ENCODE measurements at regions not wholly inside any gene's neighbourhood (a gene's known extent, or its start where the extent isn't known, plus 50 kb on each side); places are given as distances from the start of the nearest gene placed in this dataset.
A peak's percentile ranks its signal among the peaks of the same experiment; 100 is the strongest.

DNA sequence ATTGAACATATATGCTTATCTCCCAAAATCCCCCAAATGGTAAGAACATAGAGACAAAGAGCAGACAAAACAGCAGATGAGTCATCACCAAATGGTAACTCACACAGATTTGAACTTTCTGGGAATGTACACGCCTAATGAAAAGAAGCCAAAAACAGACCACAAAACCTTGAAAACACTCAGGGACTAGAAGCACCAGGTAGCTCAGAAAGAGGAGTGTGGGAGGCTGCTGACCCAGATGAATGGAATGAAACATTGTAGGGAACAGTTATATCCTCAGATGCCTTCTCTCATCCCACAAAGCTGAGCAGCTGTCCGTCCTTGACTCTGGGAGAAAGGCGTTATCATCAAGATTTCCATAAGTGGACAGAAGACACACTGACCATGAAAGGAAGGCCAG lies 307.0 kb upstream of the USP25 start:
- Histone ChIP-seq H2AFZ (ENCODE audit: low read depth, low read length) (no peak overlapping the region), H3K9me3 (replicated peaks; ENCODE audit: control insufficient read depth, insufficient read depth, low read depth, low read length) (no peaks in the 10 kb centered on the region), H3K4me3 (no peak overlapping the region), H3K9me1 (ENCODE audit: control insufficient read depth, insufficient read depth, low read length) (no peaks in the 10 kb centered on the region), H3K27me3 (ENCODE audit: control insufficient read depth in 2 of 2, insufficient read depth in 2 of 2, low read length in 2 of 2) (peaks cover 0 to 4% of the 10 kb centered on the region in 2 experiments; a peak in 1 of 5 replicates), H3K79me2 (ENCODE audit: control insufficient read depth, insufficient read depth, low read length) (no peaks in the 10 kb centered on the region), H3K4me2 (ENCODE audit: insufficient read depth, low read length) (no peak overlapping the region), H3K9ac (ENCODE audit: insufficient read depth in 1 of 2, low read depth in 2 of 2, low read length in 2 of 2) (no peak overlapping the region), H3K27ac (ENCODE audit: extremely low read depth, low read depth, low read length) (no peak overlapping the region), H4K20me1 (replicated peaks; ENCODE audit: control insufficient read depth, insufficient read depth, low read length) (no peaks in the 10 kb centered on the region), H3K4me1 (replicated peaks in 1 of 2; ENCODE audit: control insufficient read depth in 2 of 2, insufficient read depth in 2 of 2, low read length in 2 of 2) (no peaks in the 10 kb centered on the region; a peak in 1 of 5 replicates), H3K36me3 (ENCODE audit: control insufficient read depth, insufficient read depth, low read length) (no peaks in the 10 kb centered on the region)
- DNase-seq (ENCODE audit: extremely low read depth in 1 of 4, low spot score in 3 of 4) = no peak
- ChIA-PET POLR2A (interaction anchor here (0.6 kb wide), 1 partner anchor 862 kb away, joined by 5 read pairs; no protein-coding TSS in a partner anchor), CTCF (ENCODE audit: low intra/inter-chr PET ratio) (no interaction called here)
- in situ Hi-C loops (cut with MboI) = no loop called here
- ATAC-seq = no peak
- intact Hi-C loops (cut with micrococcal nuclease) = no loop called here
- TF ChIP-seq, protein P1, sequence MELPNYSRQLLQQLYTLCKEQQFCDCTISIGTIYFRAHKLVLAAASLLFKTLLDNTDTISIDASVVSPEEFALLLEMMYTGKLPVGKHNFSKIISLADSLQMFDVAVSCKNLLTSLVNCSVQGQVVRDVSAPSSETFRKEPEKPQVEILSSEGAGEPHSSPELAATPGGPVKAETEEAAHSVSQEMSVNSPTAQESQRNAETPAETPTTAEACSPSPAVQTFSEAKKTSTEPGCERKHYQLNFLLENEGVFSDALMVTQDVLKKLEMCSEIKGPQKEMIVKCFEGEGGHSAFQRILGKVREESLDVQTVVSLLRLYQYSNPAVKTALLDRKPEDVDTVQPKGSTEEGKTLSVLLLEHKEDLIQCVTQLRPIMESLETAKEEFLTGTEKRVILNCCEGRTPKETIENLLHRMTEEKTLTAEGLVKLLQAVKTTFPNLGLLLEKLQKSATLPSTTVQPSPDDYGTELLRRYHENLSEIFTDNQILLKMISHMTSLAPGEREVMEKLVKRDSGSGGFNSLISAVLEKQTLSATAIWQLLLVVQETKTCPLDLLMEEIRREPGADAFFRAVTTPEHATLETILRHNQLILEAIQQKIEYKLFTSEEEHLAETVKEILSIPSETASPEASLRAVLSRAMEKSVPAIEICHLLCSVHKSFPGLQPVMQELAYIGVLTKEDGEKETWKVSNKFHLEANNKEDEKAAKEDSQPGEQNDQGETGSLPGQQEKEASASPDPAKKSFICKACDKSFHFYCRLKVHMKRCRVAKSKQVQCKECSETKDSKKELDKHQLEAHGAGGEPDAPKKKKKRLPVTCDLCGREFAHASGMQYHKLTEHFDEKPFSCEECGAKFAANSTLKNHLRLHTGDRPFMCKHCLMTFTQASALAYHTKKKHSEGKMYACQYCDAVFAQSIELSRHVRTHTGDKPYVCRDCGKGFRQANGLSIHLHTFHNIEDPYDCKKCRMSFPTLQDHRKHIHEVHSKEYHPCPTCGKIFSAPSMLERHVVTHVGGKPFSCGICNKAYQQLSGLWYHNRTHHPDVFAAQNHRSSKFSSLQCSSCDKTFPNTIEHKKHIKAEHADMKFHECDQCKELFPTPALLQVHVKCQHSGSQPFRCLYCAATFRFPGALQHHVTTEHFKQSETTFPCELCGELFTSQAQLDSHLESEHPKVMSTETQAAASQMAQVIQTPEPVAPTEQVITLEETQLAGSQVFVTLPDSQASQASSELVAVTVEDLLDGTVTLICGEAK (IDR thresholded peaks at IDR 0.05) = no peak
- TF ChIP-seq, protein P1 (CRISPR knock-in tag; IDR thresholded peaks at IDR 0.05) = no peak
- peak; percentile 71 for TF ChIP-seq FOSL1 (tag; conservative IDR thresholded peaks at IDR 0.05)
- 0 out of 2 replicates have a peak, but pooled peaks have one; percentile 29 for TF ChIP-seq JUNB (CRISPR knock-in tag; conservative IDR thresholded peaks at IDR 0.05)
- no peak for TF ChIP-seq ZNF354B (CRISPR knock-in tag; IDR thresholded peaks at IDR 0.05)
- no peak for TF ChIP-seq JUND (IDR thresholded peaks at IDR 0.05; ENCODE audit: borderline replicate concordance, low read depth, low read length)
- peak; percentile 34; the same call in 1 of the 3 replicates for TF ChIP-seq JUND (tag; IDR thresholded peaks at IDR 0.05; ENCODE audit: borderline replicate concordance, low read depth, low read length)
- TF ChIP-seq, protein P2, sequence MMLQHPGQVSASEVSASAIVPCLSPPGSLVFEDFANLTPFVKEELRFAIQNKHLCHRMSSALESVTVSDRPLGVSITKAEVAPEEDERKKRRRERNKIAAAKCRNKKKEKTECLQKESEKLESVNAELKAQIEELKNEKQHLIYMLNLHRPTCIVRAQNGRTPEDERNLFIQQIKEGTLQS (IDR thresholded peaks at IDR 0.05) = peak; percentile 54
- TF ChIP-seq, protein P2 (CRISPR knock-in tag; conservative IDR thresholded peaks at IDR 0.05) = no peak
- no peak for FAIRE-seq
- 0% methylated on average over 3 of the region's 3 CpGs for WGBS (ENCODE audit: insufficient coverage, low coverage, missing lambda C conversion rate)
- BruUV-seq (replicated peaks) = no TSS peak
